ENCODE measurements at regions not wholly inside any gene's neighbourhood (a gene's known extent, or its start where the extent isn't known, plus 50 kb on each side); places are given as distances from the start of the nearest gene placed in this dataset.

DNA sequence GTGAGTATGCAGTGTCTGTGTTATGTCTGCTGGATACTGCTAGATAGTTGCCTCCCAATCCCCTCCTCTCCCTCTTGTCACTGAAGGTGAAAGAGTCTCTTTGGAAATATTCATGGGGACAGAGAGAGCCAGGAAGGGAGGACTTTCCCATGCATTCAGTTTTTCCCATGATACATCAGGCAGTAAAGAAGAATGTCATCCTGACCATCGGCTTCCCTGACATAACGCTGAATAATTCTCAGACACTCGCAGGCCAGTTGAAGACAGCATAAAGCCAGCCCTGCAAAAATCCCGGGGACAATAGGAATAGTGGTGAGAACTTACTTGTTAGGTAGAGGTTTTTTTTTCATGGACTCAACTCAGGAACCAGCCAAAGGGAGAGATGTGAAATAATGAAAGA, 58.1 kb downstream of the KLF4 start:
- no peak for DNase-seq (ENCODE audit: low read depth, low spot score)

DNA sequence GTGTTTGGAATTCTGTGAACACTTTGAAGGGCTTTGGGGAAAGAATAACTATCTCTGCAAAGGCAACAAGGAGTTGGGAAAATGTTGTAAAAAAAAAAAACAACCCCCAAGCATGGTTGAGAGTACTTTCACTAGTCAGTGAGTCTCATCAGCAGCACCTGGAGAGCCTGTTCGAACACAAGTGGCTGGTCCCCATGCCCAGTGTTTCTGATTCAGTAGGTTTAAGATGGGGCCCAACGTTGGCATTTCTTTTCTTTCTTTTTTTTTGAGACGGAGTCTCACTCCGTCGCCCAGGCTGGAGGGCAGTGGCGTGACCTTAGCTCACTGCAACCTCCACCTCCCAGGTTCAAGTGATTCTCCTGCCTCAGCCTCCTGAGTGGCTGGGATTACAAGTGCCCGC, 59.5 kb downstream of the KLF4 start:
- no peak for DNase-seq (ENCODE audit: low read depth, low spot score)

DNA sequence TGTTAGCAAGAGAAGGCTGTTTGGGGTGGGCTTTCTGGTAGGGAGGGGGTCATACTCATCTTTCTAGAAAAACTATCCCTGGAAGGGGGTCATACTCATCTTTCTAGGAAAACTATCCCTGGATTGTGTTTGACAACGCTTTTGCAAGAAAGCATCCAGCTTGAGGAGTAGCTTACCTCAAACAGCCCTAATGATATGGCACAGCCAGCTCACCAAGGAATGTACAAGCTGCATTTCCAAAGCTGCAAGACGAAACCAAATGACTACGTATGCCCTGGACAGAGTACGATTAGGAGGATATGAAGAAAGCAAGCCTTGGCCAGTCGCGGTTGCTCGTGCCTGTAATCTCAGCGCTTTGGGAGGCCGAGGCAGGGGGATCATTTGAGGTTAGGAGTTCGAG, 63.4 kb downstream of the KLF4 start:
- DNase-seq (ENCODE audit: low read depth, low spot score): no peak

- peak; percentile 24 for DNase-seq (ENCODE audit: low read depth, low spot score)
Measured at GRCh38 chr9:107425101-107426025, 64.2 kb downstream of the KLF4 start.

DNA sequence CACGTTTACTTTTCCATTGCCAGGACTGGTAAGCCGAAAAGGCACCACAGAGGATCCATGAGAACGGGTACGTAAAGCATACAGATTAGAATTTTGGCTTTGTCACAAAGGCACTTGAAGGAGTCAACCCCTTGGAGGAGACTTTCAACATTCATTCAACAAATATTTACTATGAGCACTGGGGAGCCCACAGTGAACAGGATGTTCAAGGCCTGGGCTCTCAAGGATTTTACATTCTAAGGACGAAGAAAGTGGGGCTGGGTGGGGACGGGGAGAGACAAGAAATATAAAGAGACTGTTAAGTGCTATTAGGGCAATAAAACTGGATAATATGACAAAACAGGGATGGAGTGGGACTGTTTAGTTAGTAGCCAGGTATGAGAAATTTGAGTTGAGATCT, 66.0 kb downstream of the KLF4 start:
- DNase-seq (ENCODE audit: low read depth, low spot score): no peak

- DNase-seq (ENCODE audit: low read depth, low spot score): peak; percentile 33
Measured at GRCh38 chr9:107422189-107423185, 67.1 kb downstream of the KLF4 start.

DNA sequence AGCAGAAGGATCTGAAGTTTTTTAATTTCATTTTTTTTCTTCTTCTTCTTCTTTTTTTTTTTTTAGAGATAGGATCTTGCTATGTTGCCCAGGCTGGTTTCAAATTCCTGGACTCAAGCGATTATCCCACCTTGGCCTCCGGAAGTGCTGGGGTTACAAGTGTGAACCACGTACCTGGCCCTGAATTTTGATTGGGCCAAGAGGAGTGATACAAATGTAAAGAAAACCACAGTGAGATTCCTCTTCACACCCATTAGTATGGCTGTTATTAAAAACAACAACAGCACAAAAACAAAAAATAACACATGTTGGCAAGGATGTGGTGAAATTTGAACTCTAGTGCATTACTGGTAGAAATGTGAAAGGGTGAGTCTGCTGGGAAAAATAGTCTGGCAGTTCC, 79.1 kb downstream of the KLF4 start:
- DNase-seq (ENCODE audit: low read depth, low spot score): no peak

DNA sequence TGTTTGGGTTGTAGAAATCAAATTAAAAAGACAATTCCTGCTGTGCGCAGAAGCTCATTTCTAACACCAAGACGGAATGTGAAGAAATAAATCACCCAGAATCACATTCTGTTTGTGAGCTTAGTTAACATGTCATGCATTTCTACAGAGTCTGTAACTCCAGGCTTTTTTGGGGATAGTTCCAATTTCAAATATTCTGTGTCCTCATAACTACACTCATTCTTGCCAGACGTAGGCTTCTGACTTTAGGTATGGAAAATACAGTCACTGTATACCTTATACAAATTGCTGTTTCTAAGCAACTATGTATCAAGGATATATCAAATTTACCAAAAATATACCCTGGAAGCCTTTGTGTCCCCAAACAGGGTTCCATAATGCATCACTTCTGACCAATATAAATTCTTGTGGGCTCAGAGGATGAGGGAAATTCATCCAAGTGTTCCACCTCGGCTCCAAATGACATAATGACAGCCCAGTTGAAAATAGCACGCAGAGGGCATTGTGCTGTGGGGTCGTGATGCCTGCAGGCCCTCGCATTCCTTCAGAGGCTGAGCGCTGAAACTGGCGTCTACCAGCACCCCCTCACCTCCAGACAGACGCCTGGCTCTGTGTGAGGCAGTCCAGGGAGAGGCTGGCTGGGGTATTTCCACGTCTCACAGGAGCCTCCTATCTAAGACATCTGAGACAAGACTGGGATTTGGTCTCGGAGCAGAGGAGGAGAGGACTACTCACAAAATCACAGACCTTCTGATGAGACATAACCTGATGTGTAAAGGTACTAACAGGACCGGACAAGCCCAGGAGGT, 79.8 kb downstream of the KLF4 start:
- DNase-seq (ENCODE audit: low read depth, low spot score): no peak

GRCh38 chr9:107407675-107408074, 81.9 kb downstream of the KLF4 start:
- DNase-seq (ENCODE audit: low read depth, low spot score): no peak

DNA sequence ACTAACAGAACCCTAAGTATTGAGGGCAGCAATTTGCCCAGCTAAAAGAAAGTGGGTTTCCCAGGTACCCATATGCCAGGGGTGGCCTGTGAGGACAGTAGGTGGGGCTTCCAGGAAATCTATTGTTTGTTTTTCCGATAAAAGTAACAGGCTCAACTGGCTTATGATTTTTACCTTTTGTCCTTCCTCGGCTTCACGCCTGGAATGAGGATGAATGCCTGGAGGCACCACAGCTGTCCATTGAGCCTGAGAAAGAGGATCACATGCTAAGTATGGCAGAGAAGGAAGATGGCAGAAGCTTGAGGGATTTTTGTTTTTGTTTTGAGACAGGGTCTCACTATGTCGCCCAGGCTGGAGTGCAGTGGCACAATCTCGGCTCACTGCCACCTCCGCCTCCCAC, 84.1 kb downstream of the KLF4 start:
- DNase-seq (ENCODE audit: low read depth, low spot score): no peak

DNA sequence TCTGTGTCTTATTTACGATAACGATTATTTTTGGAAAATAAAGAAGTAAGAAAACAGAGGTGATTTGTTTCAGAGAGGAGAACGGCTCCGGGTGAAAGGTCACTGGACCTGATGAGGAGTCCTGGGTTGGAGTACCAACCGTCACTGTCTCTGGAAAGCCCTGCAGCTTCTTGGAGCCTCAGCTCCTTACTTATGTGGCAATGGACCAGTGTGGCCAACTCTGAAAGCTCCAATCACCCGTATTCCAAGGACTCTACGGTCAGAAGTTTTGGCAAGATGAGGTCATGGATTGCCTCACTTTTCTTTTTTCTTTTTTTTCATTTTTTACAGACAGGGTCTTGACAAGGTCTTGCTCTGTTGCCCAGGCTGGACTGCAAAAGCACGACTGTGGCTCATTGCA, 84.8 kb downstream of the KLF4 start:
- DNase-seq (ENCODE audit: low read depth, low spot score): no peak

- no peak for DNase-seq (ENCODE audit: low read depth, low spot score)
Measured at GRCh38 chr9:107404161-107404560, 85.4 kb downstream of the KLF4 start.

DNA sequence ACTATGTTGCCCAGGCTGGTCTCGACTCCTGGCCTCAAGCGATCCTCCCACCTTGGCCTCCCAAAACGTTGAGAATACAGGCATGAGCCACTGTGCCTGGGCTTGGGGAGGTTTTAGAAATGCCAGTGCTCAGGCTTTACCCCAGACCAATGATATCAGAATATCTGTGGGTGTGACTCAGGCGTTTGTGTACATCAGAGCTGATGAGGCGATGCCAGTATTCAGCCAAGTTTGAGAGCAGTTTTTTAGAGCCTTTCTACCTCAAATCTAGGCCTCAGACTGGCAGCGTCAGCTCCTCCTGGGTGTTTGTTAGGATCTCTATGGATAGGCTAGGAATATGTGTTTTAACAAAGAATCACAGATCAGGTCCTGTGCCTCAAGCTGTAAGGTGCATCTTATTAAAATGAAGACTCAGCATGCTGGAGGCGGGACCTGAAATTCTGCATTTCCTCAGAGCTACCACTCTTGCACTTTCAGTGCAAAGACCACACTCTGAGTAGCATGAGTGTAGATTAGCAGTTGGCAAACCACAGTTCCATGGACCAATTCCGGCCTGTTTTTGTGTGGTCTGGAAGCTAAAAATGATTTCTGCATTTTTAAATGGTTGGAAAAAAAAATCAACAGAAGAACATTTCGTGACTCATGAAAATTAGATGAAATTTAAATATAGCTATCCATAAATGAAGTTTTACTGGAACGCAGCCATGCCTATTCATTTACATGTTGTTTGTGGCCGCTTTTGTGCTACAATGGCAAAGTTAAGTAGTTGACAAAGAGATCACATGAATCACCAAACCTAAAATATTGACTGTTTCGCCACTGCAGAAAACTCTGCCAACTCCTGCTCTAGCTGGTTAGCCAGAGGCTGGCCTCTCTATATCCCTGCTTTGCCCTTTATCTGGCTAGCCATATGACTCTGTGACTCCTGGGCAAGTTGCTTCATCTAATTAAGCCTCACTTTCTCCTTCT, 92.2 kb downstream of the KLF4 start:
- DNase-seq (ENCODE audit: low read depth, low spot score): no peak

DNA sequence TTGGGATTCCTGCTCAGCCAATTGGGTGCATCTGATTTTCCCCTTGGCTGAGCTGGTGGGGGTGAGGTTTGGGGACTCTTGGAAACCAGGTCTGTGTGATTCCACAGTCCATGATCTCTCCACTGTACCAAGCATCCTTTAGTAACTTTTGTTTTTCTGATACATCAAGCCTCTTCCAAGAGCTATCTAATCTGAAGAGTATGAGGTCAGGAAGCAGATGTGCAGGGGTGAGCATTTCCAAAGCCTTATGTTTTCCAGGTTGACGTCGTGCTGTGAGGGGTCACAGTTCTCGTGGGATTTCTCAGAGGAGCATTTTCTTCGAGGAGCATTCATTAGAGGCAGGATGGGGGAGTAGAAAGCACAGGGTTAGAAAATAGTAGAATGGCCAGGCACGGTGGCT, 95.3 kb downstream of the KLF4 start:
- DNase-seq (ENCODE audit: low read depth, low spot score): no peak

DNA sequence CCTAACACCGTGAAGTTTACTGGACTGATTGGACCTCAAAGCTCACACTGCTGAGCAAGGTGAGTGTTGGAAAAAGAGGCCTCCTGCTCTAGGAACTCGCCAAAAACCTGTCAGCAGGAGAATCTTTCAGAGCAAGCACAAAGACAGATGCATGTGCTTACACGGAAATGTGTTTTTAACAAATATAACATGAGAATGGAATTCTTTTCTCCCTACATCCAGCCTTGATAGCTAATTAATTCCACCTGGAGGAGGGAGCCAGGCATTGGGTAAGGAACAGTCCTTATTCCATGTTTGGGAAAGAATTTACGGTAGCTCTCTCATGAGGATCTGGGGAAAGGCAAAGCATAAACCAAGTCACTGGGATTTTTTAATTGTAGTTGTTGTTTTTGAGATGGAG, 98.8 kb downstream of the KLF4 start:
- no peak for DNase-seq (ENCODE audit: low read depth, low spot score)

DNA sequence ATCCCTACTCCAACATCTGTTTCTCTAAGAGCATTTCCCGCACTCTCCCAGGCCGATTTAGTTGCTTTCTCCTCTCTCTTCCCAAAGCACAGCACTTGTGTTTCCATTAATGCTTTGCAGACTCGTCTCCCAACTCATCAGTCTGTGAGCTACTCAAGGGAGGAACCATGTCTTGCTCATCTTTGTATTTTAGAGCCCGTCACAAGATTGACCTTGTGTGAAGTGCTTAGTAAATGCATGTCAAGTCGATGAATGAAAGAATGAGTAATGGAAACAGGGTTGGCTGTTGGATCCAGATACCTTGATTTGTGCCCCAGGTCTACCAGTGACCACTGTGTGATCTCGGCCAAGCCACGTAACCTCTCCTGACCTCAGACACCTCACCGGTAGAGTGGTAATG, 99.3 kb downstream of the KLF4 start:
- no peak for DNase-seq (ENCODE audit: low read depth, low spot score)

DNA sequence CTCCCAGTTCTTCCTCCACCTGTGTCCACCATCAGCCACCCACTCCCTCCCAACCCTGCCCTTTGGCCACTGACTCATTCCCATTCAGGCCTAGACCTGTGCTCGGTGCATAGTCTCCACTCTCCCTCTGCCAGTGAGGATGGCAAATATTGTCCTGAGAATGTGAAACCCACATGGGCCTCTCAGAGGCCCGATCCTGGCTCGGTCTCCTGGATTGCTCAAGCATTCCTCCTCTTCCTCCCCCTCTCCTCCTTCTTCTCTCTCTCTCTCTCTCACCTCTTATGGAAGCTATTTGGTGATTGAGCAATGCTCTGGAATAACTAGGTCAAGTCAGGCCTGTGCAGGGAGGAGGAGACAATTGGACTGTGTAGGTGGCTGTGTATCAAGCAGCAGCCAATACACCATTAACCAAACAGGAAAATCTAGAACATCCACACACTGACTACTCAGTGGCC, 99.9 kb downstream of the KLF4 start:
- no peak for DNase-seq (ENCODE audit: low read depth, low spot score)

- DNase-seq (ENCODE audit: low read depth, low spot score): no peak
Measured at GRCh38 chr9:107388890-107389289, 100.7 kb downstream of the KLF4 start.

DNA sequence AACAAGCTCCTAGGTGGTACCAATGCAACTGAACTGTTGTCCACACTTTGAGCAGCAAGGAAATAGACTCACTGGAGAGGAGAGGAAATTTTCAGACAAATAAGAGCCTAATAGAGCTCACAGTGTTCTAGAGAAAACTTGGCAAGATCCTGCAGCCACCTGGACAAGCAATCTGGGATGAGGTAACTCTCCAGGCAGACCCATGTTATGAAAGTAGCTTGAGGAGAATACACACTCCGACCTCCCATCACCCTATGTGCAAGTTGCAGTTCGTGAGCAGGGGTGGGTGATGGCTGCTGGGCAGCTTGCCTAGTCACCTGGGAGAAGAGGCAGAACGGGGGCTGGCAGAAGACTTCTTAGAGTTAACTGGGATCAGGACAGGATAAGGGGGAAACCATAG, 102.2 kb downstream of the KLF4 start:
- DNase-seq (ENCODE audit: low read depth, low spot score): no peak

DNA sequence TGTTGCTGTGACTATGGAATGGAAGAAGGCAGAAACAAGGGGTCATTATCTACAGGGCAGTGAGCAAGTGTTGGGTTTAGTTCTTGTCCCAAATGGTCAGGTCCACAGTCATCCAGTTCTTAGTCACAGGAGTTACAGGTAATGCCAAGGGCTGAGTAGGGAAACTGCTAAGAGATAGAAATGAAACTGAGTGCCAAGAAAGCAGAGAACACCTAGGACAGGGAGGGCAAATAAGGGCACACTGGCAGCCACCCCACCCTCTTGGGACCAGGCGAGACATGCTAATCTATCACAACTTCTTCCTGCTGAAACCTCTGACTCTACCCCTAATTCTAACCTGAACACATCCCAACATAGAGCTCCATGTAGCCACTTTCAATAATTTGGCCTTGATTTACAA, 103.2 kb downstream of the KLF4 start:
- DNase-seq (ENCODE audit: low read depth, low spot score): no peak

Data from smooth muscle cell of the brain vasculature (primary cell).